NK-92 treated with Interleukin-12 subunit alpha and Interleukin-12 subunit beta, amount 100 ng/mL, for 24 hours (cell line): ENCODE measurements at regions not wholly inside any gene's neighbourhood (a gene's known extent, or its start where the extent isn't known, plus 50 kb on each side); places are given as distances from the start of the nearest gene placed in this dataset.
"Not testable (repeated sequence)": the region's sequence is repeated elsewhere in the genome, so short reads cannot be mapped to it uniquely, and the experiment has no call there.

Source experiments
- DNase-seq: peaks from one replicate; lab custom pipeline; 2025; lab: John Stamatoyannopoulos, UW

GRCh38 chr3:81186412-81186811 lies 575.0 kb downstream of the GBE1 start:
- no peak for DNase-seq

- DNase-seq = not testable (repeated sequence)
These were observed 579.2 kb downstream of the GBE1 start for GRCh38 chr3:81182086-81182875.

GRCh38 chr3:81173514-81173913 lies 587.9 kb downstream of the GBE1 start:
- no peak for DNase-seq

- no peak for DNase-seq
These were observed 591.1 kb downstream of the GBE1 start for GRCh38 chr3:81170298-81170697.

- no peak for DNase-seq
These were observed 596.6 kb downstream of the GBE1 start for GRCh38 chr3:81164806-81165205.

GRCh38 chr3:81161851-81162250 lies 599.6 kb downstream of the GBE1 start:
- DNase-seq = no peak

- no peak for DNase-seq
These were observed 600.3 kb downstream of the GBE1 start for GRCh38 chr3:81161100-81161499.

GRCh38 chr3:81154611-81155143 lies 606.8 kb downstream of the GBE1 start:
- no peak for DNase-seq

GRCh38 chr3:81152156-81152555 lies 609.3 kb downstream of the GBE1 start:
- DNase-seq = no peak

GRCh38 chr3:81132995-81133394 lies 628.5 kb downstream of the GBE1 start:
- DNase-seq = no peak

GRCh38 chr3:81105789-81106488 lies 655.5 kb downstream of the GBE1 start:
- no peak for DNase-seq

GRCh38 chr3:81105206-81105605 lies 656.2 kb downstream of the GBE1 start:
- no peak for DNase-seq

GRCh38 chr3:81097889-81098288 lies 663.6 kb downstream of the GBE1 start:
- DNase-seq = no peak

- DNase-seq = no peak
These were observed 665.5 kb downstream of the GBE1 start for GRCh38 chr3:81095956-81096355.

GRCh38 chr3:81094986-81095385 lies 666.5 kb downstream of the GBE1 start:
- no peak for DNase-seq

- no peak for DNase-seq
These were observed 673.8 kb downstream of the GBE1 start for GRCh38 chr3:81087607-81088006.

GRCh38 chr3:81086348-81086747 lies 675.1 kb downstream of the GBE1 start:
- DNase-seq = no peak

- no peak for DNase-seq
These were observed 680.8 kb downstream of the GBE1 start for GRCh38 chr3:81080608-81081007.

GRCh38 chr3:81072591-81072990 lies 688.9 kb downstream of the GBE1 start:
- no peak for DNase-seq

- no peak for DNase-seq
These were observed 692.9 kb downstream of the GBE1 start for GRCh38 chr3:81068546-81068945.

GRCh38 chr3:81063896-81064295 lies 697.5 kb downstream of the GBE1 start:
- DNase-seq = no peak

GRCh38 chr3:81051133-81051532 lies 710.3 kb downstream of the GBE1 start:
- not testable (repeated sequence) for DNase-seq

- DNase-seq = no peak
These were observed 713.3 kb downstream of the GBE1 start for GRCh38 chr3:81048058-81048665.
